Neural cell (in vitro differentiated cells): ENCODE measurements at regions not wholly inside any gene's neighbourhood (a gene's known extent, or its start where the extent isn't known, plus 50 kb on each side); places are given as distances from the start of the nearest gene placed in this dataset.

Experiments used
- H2AFZ ChIP-seq: fragments of 200-600, 300-800 bp; sonication (generic), shearing (Covaris generic); 2 replicates; pipeline ENCODE4 v1.6.0; 2014; ENCODE audit warnings: low read depth, mild to moderate bottlenecking, antibody characterized with exemption, low read length, moderate library complexity
- H3F3A ChIP-seq: fragments of 200-600 bp; shearing (Covaris generic); 2 replicates; pipeline ENCODE4 v1.6.1; 2016; ENCODE audit warnings: mild to moderate bottlenecking, moderate library complexity, mixed read lengths, antibody characterized with exemption, low read length; ENCODE audit not compliant: insufficient read depth, poor library complexity, severe bottlenecking
- H3K27ac ChIP-seq: fragments of 200-600, 300-800 bp; sonication (generic), shearing (Covaris generic); 2 replicates; pipeline ENCODE4 v1.5.1; 2014; ENCODE audit warnings: mild to moderate bottlenecking, low read length, moderate library complexity
- H3K27me3 ChIP-seq: fragments of 300-800, 200-600 bp; sonication (generic), shearing (Covaris generic); 2 replicates; pipeline ENCODE4 v1.6.0; 2014; ENCODE audit warnings: mild to moderate bottlenecking, low read depth, low read length, moderate library complexity; ENCODE audit not compliant: insufficient read depth
- H3K36me3 ChIP-seq: fragments of 300-800, 200-600 bp; sonication (generic), shearing (Covaris generic); 2 replicates; pipeline ENCODE4 v1.5.1; 2014; ENCODE audit warnings: mild to moderate bottlenecking, antibody characterized with exemption, low read length, moderate library complexity; ENCODE audit not compliant: insufficient read depth
- H3K4me2 ChIP-seq: fragments of 300-800, 200-600 bp; sonication (generic), shearing (Covaris generic); 2 replicates; pipeline ENCODE4 v1.6.0; 2014; ENCODE audit warnings: mild to moderate bottlenecking, low read length
- H3K4me3 ChIP-seq: fragments of 300-800, 200-600 bp; sonication (generic), shearing (Covaris generic); 2 replicates; pipeline ENCODE4 v1.5.1; 2014; ENCODE audit warnings: mild to moderate bottlenecking, low read length, moderate library complexity
- H3K79me2 ChIP-seq: fragments of 200-600 bp; shearing (Covaris generic); replicated peaks from 2 replicates; pipeline ENCODE4 v1.6.0; 2014; ENCODE audit warnings: mild to moderate bottlenecking, low read length, moderate library complexity; ENCODE audit not compliant: insufficient read depth
- H3K9ac ChIP-seq: fragments of 300-800, 200-600 bp; sonication (generic), shearing (Covaris generic); 2 replicates; pipeline ENCODE4 v1.6.1; 2016; ENCODE audit warnings: mild to moderate bottlenecking, low read length, mixed read lengths
- H3K9me2 ChIP-seq: fragments of 200-600 bp; shearing (Covaris generic); 2 replicates; pipeline ENCODE4 v1.6.1; 2016; ENCODE audit warnings: mild to moderate bottlenecking, low read length, mixed read lengths; ENCODE audit not compliant: insufficient read depth
- H3K9me3 ChIP-seq: fragments of 200-600, 300-800 bp; sonication (generic), shearing (Covaris generic); 2 replicates; pipeline ENCODE4 v1.6.1; 2016; ENCODE audit warnings: mild to moderate bottlenecking, mixed run types, low read length, moderate library complexity, mixed read lengths
- H4K20me1 ChIP-seq: fragments of 200-600 bp; shearing (Covaris generic); 2 replicates; pipeline ENCODE4 v1.6.1; 2016; ENCODE audit warnings: mild to moderate bottlenecking, mixed run types; ENCODE audit not compliant: insufficient read depth
- CTCF ChIP-seq: fragments of 450-650 bp; IDR thresholded peaks from 2 replicates; pipeline ENCODE4 v1.5.1; 2014; ENCODE audit warnings: antibody characterized with exemption, mild to moderate bottlenecking, moderate library complexity; ENCODE audit not compliant: poor library complexity, severe bottlenecking
- EP300 ChIP-seq: fragments of 450-650 bp; conservative IDR thresholded peaks from 2 replicates; pipeline ENCODE4 v1.6.1; 2014; ENCODE audit warnings: antibody characterized with exemption, mild to moderate bottlenecking, moderate library complexity; ENCODE audit not compliant: poor library complexity, severe bottlenecking
- EZH2 ChIP-seq: fragments of 200-600, 300-800 bp; shearing (Covaris generic), sonication (generic); IDR thresholded peaks from 2 replicates; pipeline ENCODE4 v1.6.1; 2014; ENCODE audit warnings: antibody characterized with exemption, low read length, borderline replicate concordance, mild to moderate bottlenecking; ENCODE audit not compliant: insufficient read depth, poor library complexity, severe bottlenecking
- MXI1 ChIP-seq: fragments of 450-650 bp; conservative IDR thresholded peaks from 2 replicates; pipeline ENCODE4 v1.6.1; 2014; ENCODE audit warnings: antibody characterized with exemption, mild to moderate bottlenecking; ENCODE audit not compliant: poor library complexity, severe bottlenecking
- POLR2AphosphoS5 ChIP-seq: IDR thresholded peaks from 2 replicates; pipeline ENCODE4 v1.6.1; 2012
- RAD21 ChIP-seq: fragments of 450-650 bp; conservative IDR thresholded peaks from 2 replicates; pipeline ENCODE4 v1.6.1; 2014; ENCODE audit warnings: antibody characterized with exemption, mild to moderate bottlenecking, moderate library complexity
- SMC3 ChIP-seq: fragments of 450-650 bp; conservative IDR thresholded peaks from 2 replicates; pipeline ENCODE4 v1.6.1; 2014; ENCODE audit warnings: antibody characterized with exemption, mild to moderate bottlenecking, moderate library complexity; ENCODE audit not compliant: poor library complexity
- TAF1 ChIP-seq: IDR thresholded peaks from 2 replicates; pipeline ENCODE4 v1.6.1; 2012; ENCODE audit warnings: low read depth
- TF ChIP-seq, protein P1 (sequence below): IDR thresholded peaks from 2 replicates; pipeline ENCODE4 v1.6.1; 2012; ENCODE audit warnings: borderline replicate concordance

- Histone ChIP-seq H3K79me2 (no peaks in the 10 kb centered on the region), H3K9me3 (no peaks in the 10 kb centered on the region), H3F3A (no peaks in the 10 kb centered on the region), H3K9ac (no peak overlapping the region), H3K27ac (no peak overlapping the region), H4K20me1 (no peaks in the 10 kb centered on the region), H3K4me2 (no peak overlapping the region), H3K4me3 (no peak overlapping the region), H3K9me2 (no peaks in the 10 kb centered on the region), H2AFZ (no peak overlapping the region), H3K36me3 (no peaks in the 10 kb centered on the region), H3K27me3 (no peaks in the 10 kb centered on the region)
- TF ChIP-seq EZH2, result no peak
- no peak for TF ChIP-seq EP300
- no peak for TF ChIP-seq MXI1
- TF ChIP-seq CTCF, result no peak
- TF ChIP-seq TAF1, result no peak
- no peak for TF ChIP-seq POLR2AphosphoS5
- TF ChIP-seq, protein P1, sequence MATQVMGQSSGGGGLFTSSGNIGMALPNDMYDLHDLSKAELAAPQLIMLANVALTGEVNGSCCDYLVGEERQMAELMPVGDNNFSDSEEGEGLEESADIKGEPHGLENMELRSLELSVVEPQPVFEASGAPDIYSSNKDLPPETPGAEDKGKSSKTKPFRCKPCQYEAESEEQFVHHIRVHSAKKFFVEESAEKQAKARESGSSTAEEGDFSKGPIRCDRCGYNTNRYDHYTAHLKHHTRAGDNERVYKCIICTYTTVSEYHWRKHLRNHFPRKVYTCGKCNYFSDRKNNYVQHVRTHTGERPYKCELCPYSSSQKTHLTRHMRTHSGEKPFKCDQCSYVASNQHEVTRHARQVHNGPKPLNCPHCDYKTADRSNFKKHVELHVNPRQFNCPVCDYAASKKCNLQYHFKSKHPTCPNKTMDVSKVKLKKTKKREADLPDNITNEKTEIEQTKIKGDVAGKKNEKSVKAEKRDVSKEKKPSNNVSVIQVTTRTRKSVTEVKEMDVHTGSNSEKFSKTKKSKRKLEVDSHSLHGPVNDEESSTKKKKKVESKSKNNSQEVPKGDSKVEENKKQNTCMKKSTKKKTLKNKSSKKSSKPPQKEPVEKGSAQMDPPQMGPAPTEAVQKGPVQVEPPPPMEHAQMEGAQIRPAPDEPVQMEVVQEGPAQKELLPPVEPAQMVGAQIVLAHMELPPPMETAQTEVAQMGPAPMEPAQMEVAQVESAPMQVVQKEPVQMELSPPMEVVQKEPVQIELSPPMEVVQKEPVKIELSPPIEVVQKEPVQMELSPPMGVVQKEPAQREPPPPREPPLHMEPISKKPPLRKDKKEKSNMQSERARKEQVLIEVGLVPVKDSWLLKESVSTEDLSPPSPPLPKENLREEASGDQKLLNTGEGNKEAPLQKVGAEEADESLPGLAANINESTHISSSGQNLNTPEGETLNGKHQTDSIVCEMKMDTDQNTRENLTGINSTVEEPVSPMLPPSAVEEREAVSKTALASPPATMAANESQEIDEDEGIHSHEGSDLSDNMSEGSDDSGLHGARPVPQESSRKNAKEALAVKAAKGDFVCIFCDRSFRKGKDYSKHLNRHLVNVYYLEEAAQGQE, result no peak
- no peak for TF ChIP-seq SMC3
- TF ChIP-seq RAD21, result no peak
These were observed 74.6 kb upstream of the RREB1 start for GRCh38 chr6:7033202-7033601.

DNA sequence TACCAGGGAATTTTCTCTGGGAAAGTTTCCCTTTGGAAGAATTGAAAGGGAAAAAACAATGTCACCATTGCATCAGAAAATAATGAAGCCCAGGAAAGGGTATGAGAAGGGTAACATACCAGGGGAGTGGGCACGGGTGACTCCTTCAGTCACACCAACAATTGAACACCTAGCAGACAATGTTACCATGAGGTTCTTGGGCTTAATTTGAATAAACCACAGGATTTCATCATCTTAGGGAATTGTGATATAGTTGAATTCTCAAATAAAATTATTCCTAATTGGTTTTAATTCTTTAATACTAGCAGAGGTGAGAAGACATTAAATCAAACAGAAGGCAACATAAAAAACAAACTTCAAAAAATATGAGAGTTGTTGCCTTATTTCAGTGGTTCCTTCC is 73.7 kb upstream of the RREB1 start:
- no peak overlapping the region for H3K4me3 ChIP-seq
- no peaks in the 10 kb centered on the region for H3K36me3 ChIP-seq
- H3K27me3 ChIP-seq, result no peaks in the 10 kb centered on the region
- H3F3A ChIP-seq, result no peaks in the 10 kb centered on the region
- H4K20me1 ChIP-seq, result no peaks in the 10 kb centered on the region
- no peak overlapping the region for H2AFZ ChIP-seq
- no peaks in the 10 kb centered on the region for H3K9me3 ChIP-seq
- H3K4me2 ChIP-seq, result no peak overlapping the region
- no peak overlapping the region for H3K27ac ChIP-seq
- no peaks in the 10 kb centered on the region for H3K79me2 ChIP-seq
- no peak for TF ChIP-seq RAD21
- TF ChIP-seq MXI1, result no peak
- TF ChIP-seq POLR2AphosphoS5, result no peak
- no peak for TF ChIP-seq EP300
- no peaks in the 10 kb centered on the region for H3K9me2 ChIP-seq
- no peak overlapping the region for H3K9ac ChIP-seq

DNA sequence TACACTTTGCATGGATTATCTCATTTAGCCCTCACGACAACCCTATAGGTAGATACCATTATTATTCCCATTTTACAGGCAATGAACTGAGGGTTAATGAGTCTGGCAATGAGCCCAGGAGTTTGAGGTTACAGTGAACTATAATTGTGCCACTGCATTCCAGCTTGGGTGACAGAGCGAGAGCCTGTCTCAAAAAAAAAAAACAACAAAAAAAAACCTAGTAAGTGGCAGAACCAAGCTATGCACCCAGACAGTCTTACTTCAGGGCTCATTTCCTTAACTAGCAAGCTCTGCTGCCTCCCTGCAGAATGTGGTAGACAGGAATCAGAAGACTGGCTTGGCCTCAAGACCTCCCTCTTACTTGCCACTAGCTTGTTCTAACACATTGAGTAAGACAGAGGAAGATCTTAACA is 71.9 kb upstream of the RREB1 start:
- Histone ChIP-seq H3K27me3 (no peaks in the 10 kb centered on the region), H3K36me3 (no peaks in the 10 kb centered on the region), H4K20me1 (no peaks in the 10 kb centered on the region), H3K9ac (no peak overlapping the region), H3K4me3 (no peak overlapping the region), H3K4me2 (no peak overlapping the region), H3K27ac (no peak overlapping the region), H3K9me2 (no peaks in the 10 kb centered on the region), H2AFZ (no peak overlapping the region), H3K79me2 (no peaks in the 10 kb centered on the region), H3F3A (no peaks in the 10 kb centered on the region), H3K9me3 (no peaks in the 10 kb centered on the region)
- TF ChIP-seq CTCF (no peak), SMC3 (no peak), TAF1 (no peak), MXI1 (no peak), EP300 (no peak), POLR2AphosphoS5 (no peak), RAD21 (no peak)
- TF ChIP-seq, protein P1, result no peak
